GM18520 (cell line): ENCODE measurements at regions not wholly inside any gene's neighbourhood (a gene's known extent, or its start where the extent isn't known, plus 50 kb on each side); places are given as distances from the start of the nearest gene placed in this dataset.

Experiments used
- ATAC-seq: cut with Tn5 transposase; IDR thresholded peaks from one replicate; pipeline ENCODE4 v1.9.1; 2021; ENCODE audit not compliant: unreplicated experiment

GRCh38 chr1:193674292-193674944 is 488.0 kb upstream of the B3GALT2 start:
- ATAC-seq, result no peak

GRCh38 chr1:193666485-193667083 is 480.2 kb upstream of the B3GALT2 start:
- ATAC-seq, result no peak

DNA sequence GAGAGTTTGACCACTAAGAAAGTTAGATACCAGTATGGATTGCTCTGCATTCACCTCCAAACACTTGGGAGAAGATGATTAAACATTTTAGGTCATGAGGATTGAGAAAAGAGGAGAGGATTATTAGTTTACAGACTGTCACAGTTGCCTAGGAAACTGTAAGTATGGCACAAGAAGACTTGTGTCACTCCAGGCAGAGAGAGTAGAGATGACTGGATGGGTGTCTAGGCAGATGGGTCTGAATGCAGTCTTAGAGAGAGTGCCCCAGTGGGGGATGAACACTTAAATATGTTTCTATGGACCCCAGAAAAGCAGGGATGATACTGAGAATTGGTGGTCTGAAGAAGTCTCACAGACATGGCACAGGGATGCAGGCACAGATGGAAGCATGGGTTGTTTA is 477.6 kb upstream of the B3GALT2 start:
- no peak for ATAC-seq

GRCh38 chr1:193662030-193662429 is 475.6 kb upstream of the B3GALT2 start:
- no peak for ATAC-seq

DNA sequence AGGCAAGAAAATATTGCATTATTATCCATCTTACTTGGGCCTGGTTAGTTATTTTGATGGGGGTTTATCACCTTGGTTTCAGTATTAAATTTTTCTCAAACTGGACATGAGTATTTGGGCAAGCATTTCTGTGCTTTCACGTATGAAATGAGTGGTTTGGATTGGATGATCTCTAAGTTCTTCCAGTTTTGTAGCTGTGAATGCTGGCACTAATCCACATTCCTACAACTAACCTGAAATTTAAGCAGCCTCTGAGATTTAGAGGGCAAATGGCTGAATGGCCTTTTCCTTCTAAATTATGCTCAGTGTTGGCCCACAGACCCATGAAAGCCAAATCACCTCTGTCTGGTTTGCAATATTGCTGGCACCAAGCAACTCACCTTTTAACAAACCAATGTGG is 475.0 kb upstream of the B3GALT2 start:
- ATAC-seq, result no peak

DNA sequence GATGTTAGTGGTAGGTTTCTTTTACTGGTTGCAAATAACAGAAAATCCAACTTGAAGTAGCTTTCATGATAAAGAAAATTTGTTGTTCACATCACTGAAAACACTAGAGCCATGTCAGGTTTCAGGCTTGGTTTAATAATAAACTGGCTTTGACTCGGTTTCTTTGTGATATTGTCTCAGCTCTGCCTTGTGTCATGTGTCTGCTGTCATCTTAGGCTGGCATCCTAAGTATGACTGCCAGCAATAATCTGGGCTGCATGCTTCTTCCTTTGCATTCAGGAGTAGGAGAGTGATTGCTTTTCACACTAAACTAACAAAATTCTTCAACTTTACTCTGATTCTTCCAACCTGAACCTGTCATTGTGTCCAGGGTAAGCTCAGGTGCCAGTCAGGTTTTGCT is 474.0 kb upstream of the B3GALT2 start:
- no peak for ATAC-seq

GRCh38 chr1:193658691-193659090 is 472.3 kb upstream of the B3GALT2 start:
- no peak for ATAC-seq

DNA sequence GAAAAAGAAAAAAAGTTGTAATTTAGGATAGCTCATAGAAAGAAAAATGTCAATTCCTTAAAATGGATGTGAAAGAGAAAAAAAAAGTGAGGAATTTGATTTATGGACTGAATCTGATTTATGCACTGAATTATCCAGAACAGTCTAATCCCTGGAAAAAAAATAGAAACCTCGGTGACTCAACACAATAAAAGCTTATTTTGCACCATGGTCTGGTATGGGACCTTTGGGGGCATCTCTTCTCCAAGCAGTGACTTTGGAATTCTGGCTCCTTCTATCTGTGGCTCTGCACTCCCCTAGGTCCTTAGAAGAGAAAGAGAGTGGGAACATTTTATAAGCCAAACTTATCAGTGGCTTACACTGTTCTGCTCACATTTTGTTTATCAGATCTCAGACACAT is 471.7 kb upstream of the B3GALT2 start:
- no peak for ATAC-seq

DNA sequence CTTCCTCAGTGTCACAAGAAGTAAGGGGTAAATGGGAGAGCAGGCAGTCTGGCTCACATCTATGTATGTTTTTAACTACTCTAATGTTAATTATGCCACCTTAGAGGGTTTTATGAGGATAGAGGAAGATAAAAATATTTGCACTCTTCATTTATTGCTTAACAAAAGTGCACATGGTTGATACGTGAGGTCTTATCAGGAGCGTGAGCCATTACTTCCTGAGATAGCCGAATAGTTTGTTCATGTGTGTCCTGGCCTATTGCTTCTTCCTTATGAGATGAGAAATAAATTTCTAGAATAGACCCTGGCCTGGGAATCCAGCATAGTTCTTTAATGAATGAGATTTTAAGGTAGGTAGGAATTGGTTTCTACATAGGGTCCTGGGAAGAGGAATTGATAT is 471.1 kb upstream of the B3GALT2 start:
- ATAC-seq, result no peak

- no peak for ATAC-seq
These were observed 470.4 kb upstream of the B3GALT2 start for GRCh38 chr1:193656841-193657240.

- ATAC-seq, result no peak
These were observed 468.7 kb upstream of the B3GALT2 start for GRCh38 chr1:193654951-193655735.

DNA sequence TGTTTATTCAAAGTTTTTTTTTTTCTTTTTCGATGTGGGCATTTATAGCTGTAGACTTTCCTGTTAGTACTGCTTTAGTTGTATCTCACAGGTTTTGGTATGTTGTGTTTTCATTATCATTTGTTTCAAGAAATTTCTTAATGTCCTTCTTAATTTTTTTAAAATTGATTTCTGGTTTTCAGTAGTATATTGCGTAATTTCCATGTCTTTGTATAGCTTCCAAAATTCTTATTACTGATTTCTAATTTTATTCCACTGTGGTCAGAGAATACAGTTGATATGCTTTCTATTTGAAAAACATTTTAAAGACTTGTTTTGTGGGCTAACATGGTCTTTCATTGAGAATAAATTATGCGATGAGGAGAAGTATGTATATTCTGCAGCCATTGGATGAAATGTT is 463.2 kb upstream of the B3GALT2 start:
- no peak for ATAC-seq

GRCh38 chr1:193634876-193635275 is 448.5 kb upstream of the B3GALT2 start:
- ATAC-seq, result no peak

- ATAC-seq, result no peak
These were observed 448.1 kb upstream of the B3GALT2 start for GRCh38 chr1:193634470-193634869.

DNA sequence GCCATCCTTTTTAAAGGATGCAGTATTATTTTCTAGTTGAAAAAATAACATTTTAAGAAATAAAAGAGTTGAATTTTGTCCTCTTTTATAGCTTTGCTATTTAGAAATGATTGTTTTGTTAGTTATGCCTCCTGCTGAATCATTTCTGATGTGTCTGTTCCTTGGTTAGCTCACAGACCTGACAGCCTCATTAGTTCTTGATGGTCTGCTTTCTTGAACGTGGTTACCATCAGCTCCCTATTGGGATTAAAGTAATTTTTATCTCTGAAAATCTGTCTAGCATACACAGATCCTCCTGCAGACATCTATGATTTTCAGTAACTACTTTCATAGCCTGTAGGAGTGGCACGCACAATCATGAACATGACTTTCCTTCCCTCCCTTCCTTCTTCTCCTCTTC is 447.6 kb upstream of the B3GALT2 start:
- ATAC-seq, result no peak

GRCh38 chr1:193633093-193633492 is 446.7 kb upstream of the B3GALT2 start:
- ATAC-seq, result no peak

- ATAC-seq, result no peak
These were observed 444.9 kb upstream of the B3GALT2 start for GRCh38 chr1:193631306-193631705.

GRCh38 chr1:193629875-193630274 is 443.5 kb upstream of the B3GALT2 start:
- no peak for ATAC-seq

- no peak for ATAC-seq
These were observed 440.3 kb upstream of the B3GALT2 start for GRCh38 chr1:193626695-193627094.

GRCh38 chr1:193625255-193625654 is 438.8 kb upstream of the B3GALT2 start:
- no peak for ATAC-seq

DNA sequence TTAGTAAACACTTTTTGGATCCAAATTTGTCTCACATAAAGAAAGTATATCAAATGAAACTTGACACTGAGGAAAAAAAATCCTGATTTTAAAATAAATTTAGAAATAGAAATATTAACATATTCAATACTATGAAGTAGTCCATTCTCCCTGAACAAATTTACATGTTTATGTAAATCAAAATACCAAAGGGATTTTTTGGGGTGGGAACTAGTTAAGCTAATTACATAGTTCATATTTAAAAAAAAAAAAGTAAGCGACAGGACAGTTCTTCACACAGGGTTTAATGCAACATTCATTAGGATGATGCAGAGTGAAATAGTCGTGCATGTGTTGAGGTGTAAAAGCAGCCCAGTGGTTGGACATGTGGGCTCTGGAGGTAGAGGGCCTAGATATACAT is 433.5 kb upstream of the B3GALT2 start:
- ATAC-seq, result no peak

- peak; percentile 80 for ATAC-seq
These were observed 428.4 kb upstream of the B3GALT2 start for GRCh38 chr1:193614817-193615216.
